ENCODE measurements at regions not wholly inside any gene's neighbourhood (a gene's known extent, or its start where the extent isn't known, plus 50 kb on each side); places are given as distances from the start of the nearest gene placed in this dataset.

GRCh38 chr18:54717673-54718407 is 110.4 kb upstream of the RAB27B start:
- 0 out of 4 replicates have a peak overlapping the region, but pooled peaks of 1 of the 2 experiments have one; percentile 24 for H3K4me2 ChIP-seq (ENCODE audit: insufficient read depth in 1 of 2, low read depth in 2 of 2, low read length in 2 of 2)
- peak; percentile 3 to 56 for DNase-seq (ENCODE audit: low read depth in 1 of 2, low spot score in 2 of 2)
- WGBS, 2 experiments (ENCODE audit: extremely low coverage in 1 of 2, insufficient coverage in 1 of 2, insufficient read length in 1 of 2, insufficient replicate concordance in 2 of 2, low coverage in 1 of 2, low lambda C conversion rate in 2 of 2, missing lambda C conversion rate in 1 of 2): 45% methylated on average over 14 of the region's 14 CpGs; no CpG with 5 or more reads in 1 of the 2 experiments
- TF ChIP-seq YY1 (IDR thresholded peaks at IDR 0.05; ENCODE audit: low read depth, low read length) (no peak), EGR1 (IDR thresholded peaks at IDR 0.05; ENCODE audit: borderline replicate concordance, low read depth, low read length) (no peak), MAFK (IDR thresholded peaks at IDR 0.05; ENCODE audit: low read depth, low read length) (no peak), POLR2A (IDR thresholded peaks at IDR 0.05; ENCODE audit: control extremely low read depth in 1 of 2, low read depth in 2 of 2, low read length in 2 of 2) (no peak), NANOG (IDR thresholded peaks at IDR 0.05; ENCODE audit: insufficient read depth, low read depth, low read length, poor library complexity, severe bottlenecking) (no peak), E2F6 (IDR thresholded peaks at IDR 0.05) (no peak), SIX5 (IDR thresholded peaks at IDR 0.05; ENCODE audit: low read depth, low read length) (no peak), RNF2 (IDR thresholded peaks at IDR 0.05; ENCODE audit: borderline replicate concordance, low read depth, low read length, missing control alignments, poor library complexity, severe bottlenecking) (no peak), CTBP2 (IDR thresholded peaks at IDR 0.05; ENCODE audit: borderline replicate concordance, insufficient read depth, insufficient read length, low read length) (no peak), SIN3A (conservative IDR thresholded peaks at IDR 0.05 in 1 of 2, IDR thresholded peaks at IDR 0.05 in 1 of 2; ENCODE audit: low read depth in 1 of 2, low read length in 2 of 2) (0 out of 4 replicates have a peak, but pooled peaks of 1 of the 2 experiments have one; percentile 22), RXRA (IDR thresholded peaks at IDR 0.05; ENCODE audit: insufficient read depth, low read depth, low read length) (no peak), POU5F1 (IDR thresholded peaks at IDR 0.05; ENCODE audit: low read depth, low read length) (no peak)

More at GRCh38 chr18:54717673-54718407, 110.4 kb upstream of the RAB27B start:
- Histone ChIP-seq H3K27me3 (replicated peaks in 1 of 4; ENCODE audit: control insufficient read depth in 3 of 4, extremely low read depth in 1 of 4, insufficient read depth in 3 of 4, low read length in 3 of 4) (no peaks in the 10 kb centered on the region), H2BK120ac (replicated peaks; ENCODE audit: low read depth, low read length) (no peak overlapping the region), H3K4me3 (ENCODE audit: extremely low read depth in 1 of 4, insufficient read depth in 2 of 4, low read depth in 3 of 4, low read length in 4 of 4) (peak overlapping the region in 1 of 4 experiments; percentile 17; a peak in 1 of 8 replicates), H3K18ac (ENCODE audit: extremely low read depth, low read length) (no peak overlapping the region), H2BK15ac (ENCODE audit: low read length) (no peak overlapping the region), H2AK5ac (ENCODE audit: low read depth, low read length) (no peak overlapping the region), H2BK20ac (ENCODE audit: low read length) (no peak overlapping the region), H3K79me2 (ENCODE audit: control insufficient read depth in 1 of 2, insufficient read depth in 2 of 2, low read length in 2 of 2) (no peaks in the 10 kb centered on the region), H4K91ac (replicated peaks; ENCODE audit: insufficient read length, low read length) (no peak overlapping the region), H3K9me3 (ENCODE audit: insufficient read depth in 2 of 2, low read depth in 1 of 2, low read length in 1 of 2) (no peaks in the 10 kb centered on the region), H3K4ac (replicated peaks; ENCODE audit: insufficient read length, low read depth, low read length) (no peak overlapping the region), H3K56ac (replicated peaks; ENCODE audit: insufficient read length, low read depth, low read length) (no peak overlapping the region), H3K36me3 (ENCODE audit: control insufficient read depth in 2 of 4, insufficient read depth in 4 of 4, low read length in 3 of 4) (no peaks in the 10 kb centered on the region), H4K20me1 (replicated peaks in 1 of 2; ENCODE audit: control insufficient read depth in 1 of 2, insufficient read depth in 2 of 2, low read length in 2 of 2) (no peaks in the 10 kb centered on the region), H2BK12ac (ENCODE audit: low read depth, low read length) (no peak overlapping the region), H4K8ac (ENCODE audit: extremely low read depth, insufficient read depth, low read length) (no peak overlapping the region), H4K5ac (ENCODE audit: insufficient read length, low read depth, low read length) (no peak overlapping the region), H3K23me2 (ENCODE audit: low read depth, low read length) (no peaks in the 10 kb centered on the region), H3K23ac (ENCODE audit: insufficient read length) (no peak overlapping the region), H3K4me1 (replicated peaks in 1 of 4; ENCODE audit: control insufficient read depth in 3 of 4, insufficient read depth in 4 of 4, low read length in 3 of 4) (no peaks in the 10 kb centered on the region), H3K14ac (ENCODE audit: insufficient read length) (no peak overlapping the region), H3K79me1 (ENCODE audit: low read depth, low read length) (no peaks in the 10 kb centered on the region), H3K9ac (replicated peaks in 1 of 4; ENCODE audit: extremely low read depth in 1 of 4, low read depth in 3 of 4, low read length in 3 of 4) (no peak overlapping the region), H2AFZ (ENCODE audit: low read length) (0 out of 2 replicates have a peak overlapping the region, but pooled peaks have one; percentile 31), H2BK5ac (ENCODE audit: low read depth, low read length) (no peak overlapping the region), H3K27ac (ENCODE audit: low read depth, low read length) (no peak overlapping the region)
- CTCF ChIA-PET (ENCODE audit: partially characterized antibody): interaction anchor here (1.3 kb wide), 1 partner anchor 10 kb away, joined by 4 read pairs; no protein-coding TSS in a partner anchor
- FAIRE-seq: no peak
- POLR2A ChIA-PET (ENCODE audit: partially characterized antibody): no interaction called here

Measured in H1 (cell line).